ENCODE measurements at regions not wholly inside any gene's neighbourhood (a gene's known extent, or its start where the extent isn't known, plus 50 kb on each side); places are given as distances from the start of the nearest gene placed in this dataset.

GRCh38 chr20:40763646-40764295 lies 74.7 kb upstream of the MAFB start:
- no peaks in the 10 kb centered on the region for H3K4me1 ChIP-seq (ENCODE audit: insufficient read depth, low read length)
- no peaks in the 10 kb centered on the region for H4K20me1 ChIP-seq (ENCODE audit: insufficient read depth, low read length)
- CTCF ChIA-PET (ENCODE audit: low intra/inter-chr PET ratio, low total read pairs): no interaction called here
- FAIRE-seq: no peak
- H2AFZ ChIP-seq (ENCODE audit: low read length): no peak overlapping the region
- no peak for TF ChIP-seq HNF1A (IDR thresholded peaks at IDR 0.05; ENCODE audit: low read depth)
- no peak for TF ChIP-seq HNF1A (CRISPR knock-in tag; IDR thresholded peaks at IDR 0.05; ENCODE audit: borderline replicate concordance)
- peak; percentile 67 for TF ChIP-seq ZNF629 (CRISPR knock-in tag; conservative IDR thresholded peaks at IDR 0.05)
- H3K36me3 ChIP-seq (replicated peaks in 1 of 2; ENCODE audit: control insufficient read depth in 1 of 2, insufficient read depth in 2 of 2, low read length in 2 of 2): no peaks in the 10 kb centered on the region
- ATAC-seq: no peak
- in situ Hi-C loops (cut with HindIII; ENCODE audit: extremely low pct_ligation_motif_present, low pct_unique_long_range_greater_than_20kb) (no loop called here), intact Hi-C loops (cut with micrococcal nuclease; ENCODE audit: unreplicated experiment) (no loop called here)
- no peak overlapping the region for H3K4me2 ChIP-seq (ENCODE audit: low read depth, low read length)
- POLR2A ChIA-PET: no interaction called here
- H3K4me3 ChIP-seq (replicated peaks in 1 of 3; ENCODE audit: insufficient read depth in 1 of 3, low read depth in 2 of 3, low read length in 3 of 3): no peak overlapping the region
- no peak overlapping the region for H3K9ac ChIP-seq (ENCODE audit: insufficient read depth, low read depth, low read length)
- H3K27me3 ChIP-seq (ENCODE audit: control insufficient read depth in 1 of 2, insufficient read depth in 2 of 2, low read length in 2 of 2): peaks cover 3 to 19% of the 10 kb centered on the region in 2 experiments; a peak in 1 of 5 replicates
- 60% methylated on average over 10 of the region's 10 CpGs for WGBS (ENCODE audit: low lambda C conversion rate)
- H3K27ac ChIP-seq (ENCODE audit: extremely low read length, insufficient read depth, low read length): no peak overlapping the region
- no TSS peak for BruUV-seq (replicated peaks)
- no peaks in the 10 kb centered on the region for H3K79me2 ChIP-seq (ENCODE audit: insufficient read depth, low read length)
- no peak for DNase-seq (ENCODE audit: low spot score)
- no peaks in the 10 kb centered on the region for H3K9me3 ChIP-seq (ENCODE audit: low read length)
